ENCODE measurements at regions not wholly inside any gene's neighbourhood (a gene's known extent, or its start where the extent isn't known, plus 50 kb on each side); places are given as distances from the start of the nearest gene placed in this dataset.
"Not testable (repeated sequence)": the region's sequence is repeated elsewhere in the genome, so short reads cannot be mapped to it uniquely, and the experiment has no call there.

DNA sequence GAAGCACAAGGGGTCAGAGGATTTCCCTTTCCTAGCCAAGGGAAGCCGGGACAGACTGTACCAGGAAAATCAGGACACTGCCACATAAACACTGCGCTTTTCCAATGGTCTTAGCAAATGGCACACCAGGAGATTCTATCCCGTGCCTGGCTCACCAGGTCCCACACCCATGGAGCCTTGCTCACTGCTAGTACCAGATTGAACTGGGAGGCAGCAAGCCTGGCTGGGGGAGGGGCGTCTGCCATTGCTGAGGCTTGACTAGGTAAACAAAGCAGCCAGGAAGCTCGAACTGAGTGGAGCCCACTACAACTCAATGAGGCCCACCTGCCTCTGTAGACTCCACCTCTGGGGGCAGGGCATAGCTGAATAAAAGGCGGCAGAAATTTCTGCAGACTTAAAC lies 511.8 kb upstream of the PRR20A start:
- TF ChIP-seq, protein P1, sequence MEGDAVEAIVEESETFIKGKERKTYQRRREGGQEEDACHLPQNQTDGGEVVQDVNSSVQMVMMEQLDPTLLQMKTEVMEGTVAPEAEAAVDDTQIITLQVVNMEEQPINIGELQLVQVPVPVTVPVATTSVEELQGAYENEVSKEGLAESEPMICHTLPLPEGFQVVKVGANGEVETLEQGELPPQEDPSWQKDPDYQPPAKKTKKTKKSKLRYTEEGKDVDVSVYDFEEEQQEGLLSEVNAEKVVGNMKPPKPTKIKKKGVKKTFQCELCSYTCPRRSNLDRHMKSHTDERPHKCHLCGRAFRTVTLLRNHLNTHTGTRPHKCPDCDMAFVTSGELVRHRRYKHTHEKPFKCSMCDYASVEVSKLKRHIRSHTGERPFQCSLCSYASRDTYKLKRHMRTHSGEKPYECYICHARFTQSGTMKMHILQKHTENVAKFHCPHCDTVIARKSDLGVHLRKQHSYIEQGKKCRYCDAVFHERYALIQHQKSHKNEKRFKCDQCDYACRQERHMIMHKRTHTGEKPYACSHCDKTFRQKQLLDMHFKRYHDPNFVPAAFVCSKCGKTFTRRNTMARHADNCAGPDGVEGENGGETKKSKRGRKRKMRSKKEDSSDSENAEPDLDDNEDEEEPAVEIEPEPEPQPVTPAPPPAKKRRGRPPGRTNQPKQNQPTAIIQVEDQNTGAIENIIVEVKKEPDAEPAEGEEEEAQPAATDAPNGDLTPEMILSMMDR (IDR thresholded peaks at IDR 0.05): not testable (repeated sequence)
- not testable (repeated sequence) for TF ChIP-seq POLR2A (IDR thresholded peaks at IDR 0.05)
